ENCODE measurements at regions not wholly inside any gene's neighbourhood (a gene's known extent, or its start where the extent isn't known, plus 50 kb on each side); places are given as distances from the start of the nearest gene placed in this dataset.

GRCh38 chr16:79757968-79758367 is 157.4 kb upstream of the MAF start:
- TF ChIP-seq, protein P1, sequence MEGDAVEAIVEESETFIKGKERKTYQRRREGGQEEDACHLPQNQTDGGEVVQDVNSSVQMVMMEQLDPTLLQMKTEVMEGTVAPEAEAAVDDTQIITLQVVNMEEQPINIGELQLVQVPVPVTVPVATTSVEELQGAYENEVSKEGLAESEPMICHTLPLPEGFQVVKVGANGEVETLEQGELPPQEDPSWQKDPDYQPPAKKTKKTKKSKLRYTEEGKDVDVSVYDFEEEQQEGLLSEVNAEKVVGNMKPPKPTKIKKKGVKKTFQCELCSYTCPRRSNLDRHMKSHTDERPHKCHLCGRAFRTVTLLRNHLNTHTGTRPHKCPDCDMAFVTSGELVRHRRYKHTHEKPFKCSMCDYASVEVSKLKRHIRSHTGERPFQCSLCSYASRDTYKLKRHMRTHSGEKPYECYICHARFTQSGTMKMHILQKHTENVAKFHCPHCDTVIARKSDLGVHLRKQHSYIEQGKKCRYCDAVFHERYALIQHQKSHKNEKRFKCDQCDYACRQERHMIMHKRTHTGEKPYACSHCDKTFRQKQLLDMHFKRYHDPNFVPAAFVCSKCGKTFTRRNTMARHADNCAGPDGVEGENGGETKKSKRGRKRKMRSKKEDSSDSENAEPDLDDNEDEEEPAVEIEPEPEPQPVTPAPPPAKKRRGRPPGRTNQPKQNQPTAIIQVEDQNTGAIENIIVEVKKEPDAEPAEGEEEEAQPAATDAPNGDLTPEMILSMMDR (conservative IDR thresholded peaks at IDR 0.05) = no peak
- no peak for TF ChIP-seq ZFX (IDR thresholded peaks at IDR 0.05)

Data from C4-2B (cell line).